ENCODE measurements at regions not wholly inside any gene's neighbourhood (a gene's known extent, or its start where the extent isn't known, plus 50 kb on each side); places are given as distances from the start of the nearest gene placed in this dataset.
"Not testable (repeated sequence)": the region's sequence is repeated elsewhere in the genome, so short reads cannot be mapped to it uniquely, and the experiment has no call there.

GRCh38 chr3:74387111-74387735, 227.2 kb downstream of the CNTN3 start:
- no peak overlapping the region for H3K4me3 ChIP-seq
- no peak for DNase-seq (ENCODE audit: low spot score in 2 of 2)
- H3K9me3 ChIP-seq: no peaks in the 10 kb centered on the region
- no peaks in the 10 kb centered on the region for H3K4me1 ChIP-seq
- no peak overlapping the region for H3K27ac ChIP-seq
- H3K36me3 ChIP-seq: no peaks in the 10 kb centered on the region
- 53 to 64% methylated on average over 2 of the region's 2 CpGs for WGBS, 2 donors
- no peak for TF ChIP-seq EP300 (IDR thresholded peaks at IDR 0.05)
- no peak for TF ChIP-seq CTCF (IDR thresholded peaks at IDR 0.05)
- no peak for TF ChIP-seq POLR2A (IDR thresholded peaks at IDR 0.05)
- no peaks in the 10 kb centered on the region for H3K27me3 ChIP-seq

- Histone ChIP-seq H3K9me3 (no peaks in the 10 kb centered on the region), H3K27ac (no peak overlapping the region), H3K4me3 (no peak overlapping the region), H3K36me3 (no peaks in the 10 kb centered on the region), H3K27me3 (no peaks in the 10 kb centered on the region), H3K4me1 (no peaks in the 10 kb centered on the region)
- WGBS, 2 donors: 68 to 70% methylated on average over 4 of the region's 4 CpGs
- TF ChIP-seq EP300 (IDR thresholded peaks at IDR 0.05): no peak
- no peak for TF ChIP-seq POLR2A (IDR thresholded peaks at IDR 0.05)
- TF ChIP-seq CTCF (IDR thresholded peaks at IDR 0.05): no peak
- DNase-seq (ENCODE audit: low spot score in 2 of 2): no peak
Measured at GRCh38 chr3:74384159-74384558, 230.3 kb downstream of the CNTN3 start.

- TF ChIP-seq CTCF (IDR thresholded peaks at IDR 0.05) (no peak), POLR2A (IDR thresholded peaks at IDR 0.05) (no peak), EP300 (IDR thresholded peaks at IDR 0.05) (no peak)
- no peak for DNase-seq (ENCODE audit: low spot score in 2 of 2)
- H3K27ac ChIP-seq: no peak overlapping the region
- no peaks in the 10 kb centered on the region for H3K36me3 ChIP-seq
- H3K27me3 ChIP-seq: no peaks in the 10 kb centered on the region
- H3K4me1 ChIP-seq: no peaks in the 10 kb centered on the region
- no peaks in the 10 kb centered on the region for H3K9me3 ChIP-seq
- H3K4me3 ChIP-seq: no peak overlapping the region
Measured at GRCh38 chr3:74377669-74378068, 236.8 kb downstream of the CNTN3 start.

- H3K27ac ChIP-seq; H3K27me3 ChIP-seq; DNase-seq (ENCODE audit: low spot score in 2 of 2); H3K36me3 ChIP-seq; H3K4me1 ChIP-seq; H3K4me3 ChIP-seq; H3K9me3 ChIP-seq: not testable (repeated sequence)
- WGBS, 2 donors: 87 to 90% methylated on average over 2 of the region's 2 CpGs
- TF ChIP-seq CTCF (IDR thresholded peaks at IDR 0.05): peak in 2 of 5 experiments; percentile 9 to 19
Measured at GRCh38 chr3:74376323-74376722, 238.1 kb downstream of the CNTN3 start.

GRCh38 chr3:74375653-74376052, 238.8 kb downstream of the CNTN3 start:
- Histone ChIP-seq H3K36me3 (no peaks in the 10 kb centered on the region), H3K27ac (no peak overlapping the region), H3K4me1 (no peaks in the 10 kb centered on the region), H3K4me3 (no peak overlapping the region), H3K9me3 (no peaks in the 10 kb centered on the region), H3K27me3 (no peaks in the 10 kb centered on the region)
- 97% methylated on average over 1 of the region's 1 CpG for WGBS, 2 donors
- no peak for DNase-seq (ENCODE audit: low spot score in 2 of 2)
- TF ChIP-seq POLR2A (IDR thresholded peaks at IDR 0.05) (no peak), CTCF (IDR thresholded peaks at IDR 0.05) (no peak), EP300 (IDR thresholded peaks at IDR 0.05) (no peak)

All from tibial nerve (tissue), 4 donors.